HepG2 (cell line): ENCODE measurements at regions not wholly inside any gene's neighbourhood (a gene's known extent, or its start where the extent isn't known, plus 50 kb on each side); places are given as distances from the start of the nearest gene placed in this dataset.
A peak's percentile ranks its signal among the peaks of the same experiment; 100 is the strongest.

Source experiments
- ARHGAP35 ChIP-seq: sonication (generic); formaldehyde crosslinking; IDR thresholded peaks from 2 replicates; pipeline ENCODE4 v1.9.0; 2022; ENCODE audit warnings: mild to moderate bottlenecking, inconsistent platforms, moderate library complexity, missing genetic modification reagents, borderline replicate concordance
- ASH2L ChIP-seq: fragments of 300-600, 200-600 bp; sonication (generic); IDR thresholded peaks from 2 replicates; pipeline ENCODE4 v1.7.0; 2017; ENCODE audit warnings: low read depth, mild to moderate bottlenecking, moderate library complexity, mixed read lengths, low read length; ENCODE audit not compliant: insufficient read length
- ATM ChIP-seq: fragments of 450-650 bp; IDR thresholded peaks from 2 replicates; pipeline ENCODE4 v1.7.1; 2017; ENCODE audit warnings: mild to moderate bottlenecking, borderline replicate concordance
- BCL6 ChIP-seq: IDR thresholded peaks from 2 replicates; pipeline ENCODE4 v1.6.1; 2016; ENCODE audit warnings: missing genetic modification reagents, missing compliant biosample characterization
- BORCS8-MEF2B ChIP-seq: sonication (generic); formaldehyde crosslinking; IDR thresholded peaks from 2 replicates; pipeline ENCODE4 v1.8.0; 2022; ENCODE audit warnings: mild to moderate bottlenecking, missing genetic modification reagents
- CC2D1A ChIP-seq: sonication (generic); formaldehyde crosslinking; IDR thresholded peaks from 2 replicates; pipeline ENCODE4 v1.8.1; 2023; ENCODE audit warnings: mild to moderate bottlenecking, missing genetic modification reagents
- ELF3 ChIP-seq: IDR thresholded peaks from 2 replicates; pipeline ENCODE4 v1.6.1; 2016; ENCODE audit warnings: missing genetic modification reagents, missing compliant biosample characterization
- FOSL2 ChIP-seq: sonication (generic); formaldehyde crosslinking; IDR thresholded peaks from 2 replicates; pipeline ENCODE4 v1.4.0; 2020; ENCODE audit warnings: missing genetic modification reagents
- GATAD2A ChIP-seq: IDR thresholded peaks from 2 replicates; pipeline ENCODE4 v1.6.1; 2016
- JUNB ChIP-seq: sonication (generic); formaldehyde crosslinking; IDR thresholded peaks from 2 replicates; pipeline ENCODE4 v1.8.0; 2022; ENCODE audit warnings: missing genetic modification reagents, mild to moderate bottlenecking, borderline replicate concordance
- KAT2B ChIP-seq: fragments of 150-350 bp; IDR thresholded peaks from 2 replicates; pipeline ENCODE4 v1.6.1; 2014; ENCODE audit warnings: low read depth, low read length, borderline replicate concordance
- MED8 ChIP-seq: sonication (generic); formaldehyde crosslinking; IDR thresholded peaks from 2 replicates; pipeline ENCODE4 v1.8.1; 2023; ENCODE audit warnings: mild to moderate bottlenecking, missing genetic modification reagents; ENCODE audit not compliant: insufficient replicate concordance
- NCOA2 ChIP-seq: sonication (generic); formaldehyde crosslinking; IDR thresholded peaks from 2 replicates; pipeline ENCODE4 v1.8.0; 2022; ENCODE audit warnings: inconsistent platforms
- NRL ChIP-seq: sonication (generic); formaldehyde crosslinking; IDR thresholded peaks from 2 replicates; pipeline ENCODE4 v1.5.0; 2020; ENCODE audit warnings: missing genetic modification reagents, mild to moderate bottlenecking, moderate library complexity, borderline replicate concordance
- PCBP1 ChIP-seq: fragments of 200-400 bp; formaldehyde crosslinking; IDR thresholded peaks from 2 replicates; pipeline ENCODE4 v1.6.1; 2017; ENCODE audit warnings: mild to moderate bottlenecking, low read depth, low read length, borderline replicate concordance
- SKI ChIP-seq: fragments of 450-650 bp; IDR thresholded peaks from one replicate; pipeline ENCODE4 v1.6.1; 2018; ENCODE audit warnings: mild to moderate bottlenecking; ENCODE audit not compliant: partially characterized antibody
- SOX6 ChIP-seq, 2 experiments: fragments of 450-650 bp in 1 of 2; sonication (generic) in 1 of 2; formaldehyde crosslinking in 1 of 2; IDR thresholded peaks; 2 replicates each; pipeline versions ENCODE4 v1.4.0 to v1.6.1; 2017 to 2020; ENCODE audit warnings: antibody characterized with exemption in 1 of 2, mild to moderate bottlenecking in 1 of 2, missing genetic modification reagents in 1 of 2
- TCF7L2 ChIP-seq: IDR thresholded peaks from 2 replicates; pipeline ENCODE4 v1.6.1; 2011; ENCODE audit warnings: mild to moderate bottlenecking, low read depth, low read length, moderate library complexity
- ZEB1 ChIP-seq: IDR thresholded peaks from 2 replicates; pipeline ENCODE4 v1.6.1; 2012; ENCODE audit warnings: mild to moderate bottlenecking, low read depth, inconsistent platforms; ENCODE audit not compliant: insufficient replicate concordance
- ZNF138 ChIP-seq: sonication (generic); formaldehyde crosslinking; IDR thresholded peaks from 2 replicates; pipeline ENCODE4 v1.5.0; 2020; ENCODE audit warnings: mild to moderate bottlenecking, low read depth, missing genetic modification reagents
- ZNF333 ChIP-seq: sonication (generic); formaldehyde crosslinking; IDR thresholded peaks from 2 replicates; pipeline ENCODE4 v1.4.0; 2020; ENCODE audit warnings: mild to moderate bottlenecking, missing genetic modification reagents, borderline replicate concordance
- ZNF772 ChIP-seq: sonication (generic); formaldehyde crosslinking; IDR thresholded peaks from 2 replicates; pipeline ENCODE4 v1.5.0; 2020; ENCODE audit warnings: mild to moderate bottlenecking, missing genetic modification reagents
- TF ChIP-seq, protein P1 (sequence below): IDR thresholded peaks from 2 replicates; pipeline ENCODE4 v1.4.0; 2020; ENCODE audit warnings: mild to moderate bottlenecking, missing genetic modification reagents
- TF ChIP-seq, protein P2 (sequence below): sonication (generic); formaldehyde crosslinking; IDR thresholded peaks from 2 replicates; pipeline ENCODE4 v1.8.1; 2023; ENCODE audit warnings: mild to moderate bottlenecking, missing genetic modification reagents, borderline replicate concordance
- TF ChIP-seq, protein P3 (sequence below): IDR thresholded peaks from 2 replicates; pipeline ENCODE4 v1.6.1; 2016; ENCODE audit warnings: low read depth

DNA sequence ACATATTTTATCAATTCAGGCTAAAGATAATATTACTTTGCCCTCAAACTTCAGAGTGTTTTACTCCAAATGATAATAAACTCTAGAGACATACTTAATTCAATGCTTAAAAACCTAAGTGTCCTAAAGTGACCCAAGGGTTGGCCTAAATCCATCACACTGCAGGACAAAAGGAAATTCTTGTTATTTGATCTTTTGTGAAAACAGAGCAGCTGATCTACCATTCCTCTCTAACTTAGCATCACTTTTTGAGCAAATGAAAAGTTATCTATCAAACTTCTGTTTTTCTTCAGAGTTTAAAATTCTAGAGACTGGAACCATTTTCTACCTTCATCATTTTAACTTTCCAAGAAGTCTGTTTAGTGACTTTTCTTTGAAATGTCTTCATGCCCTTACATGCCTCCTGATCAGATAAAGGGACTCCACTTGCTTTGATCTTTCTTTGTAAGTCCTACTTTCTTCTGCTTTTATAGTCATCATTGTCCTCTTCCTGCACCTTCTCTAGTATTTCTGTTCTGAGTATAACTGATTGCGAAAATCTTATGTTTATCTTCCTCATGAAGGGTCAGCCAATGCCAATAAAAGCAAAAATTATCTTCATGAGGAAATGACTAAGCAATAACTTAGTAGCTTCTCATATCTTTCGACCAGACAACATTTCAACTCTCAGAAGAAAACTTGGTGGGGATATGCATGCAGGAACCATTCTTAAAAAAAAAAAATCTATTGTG lies 378.7 kb upstream of the TGFBR2 start (continued):
- TF ChIP-seq, protein P1, sequence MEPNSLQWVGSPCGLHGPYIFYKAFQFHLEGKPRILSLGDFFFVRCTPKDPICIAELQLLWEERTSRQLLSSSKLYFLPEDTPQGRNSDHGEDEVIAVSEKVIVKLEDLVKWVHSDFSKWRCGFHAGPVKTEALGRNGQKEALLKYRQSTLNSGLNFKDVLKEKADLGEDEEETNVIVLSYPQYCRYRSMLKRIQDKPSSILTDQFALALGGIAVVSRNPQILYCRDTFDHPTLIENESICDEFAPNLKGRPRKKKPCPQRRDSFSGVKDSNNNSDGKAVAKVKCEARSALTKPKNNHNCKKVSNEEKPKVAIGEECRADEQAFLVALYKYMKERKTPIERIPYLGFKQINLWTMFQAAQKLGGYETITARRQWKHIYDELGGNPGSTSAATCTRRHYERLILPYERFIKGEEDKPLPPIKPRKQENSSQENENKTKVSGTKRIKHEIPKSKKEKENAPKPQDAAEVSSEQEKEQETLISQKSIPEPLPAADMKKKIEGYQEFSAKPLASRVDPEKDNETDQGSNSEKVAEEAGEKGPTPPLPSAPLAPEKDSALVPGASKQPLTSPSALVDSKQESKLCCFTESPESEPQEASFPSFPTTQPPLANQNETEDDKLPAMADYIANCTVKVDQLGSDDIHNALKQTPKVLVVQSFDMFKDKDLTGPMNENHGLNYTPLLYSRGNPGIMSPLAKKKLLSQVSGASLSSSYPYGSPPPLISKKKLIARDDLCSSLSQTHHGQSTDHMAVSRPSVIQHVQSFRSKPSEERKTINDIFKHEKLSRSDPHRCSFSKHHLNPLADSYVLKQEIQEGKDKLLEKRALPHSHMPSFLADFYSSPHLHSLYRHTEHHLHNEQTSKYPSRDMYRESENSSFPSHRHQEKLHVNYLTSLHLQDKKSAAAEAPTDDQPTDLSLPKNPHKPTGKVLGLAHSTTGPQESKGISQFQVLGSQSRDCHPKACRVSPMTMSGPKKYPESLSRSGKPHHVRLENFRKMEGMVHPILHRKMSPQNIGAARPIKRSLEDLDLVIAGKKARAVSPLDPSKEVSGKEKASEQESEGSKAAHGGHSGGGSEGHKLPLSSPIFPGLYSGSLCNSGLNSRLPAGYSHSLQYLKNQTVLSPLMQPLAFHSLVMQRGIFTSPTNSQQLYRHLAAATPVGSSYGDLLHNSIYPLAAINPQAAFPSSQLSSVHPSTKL (CRISPR knock-in tag) = peak; percentile 89
- peak; percentile 71; the same call in 1 of the 2 replicates for TF ChIP-seq TCF7L2
- no peak for TF ChIP-seq ATM
- peak; percentile 94 for TF ChIP-seq NCOA2 (CRISPR knock-in tag)
- no peak for TF ChIP-seq SKI
- TF ChIP-seq ZEB1 = no peak
- TF ChIP-seq PCBP1 = no peak
- TF ChIP-seq JUNB (CRISPR knock-in tag) = peak; percentile 52; the same call in 1 of the 2 replicates
- no peak for TF ChIP-seq ZNF138 (CRISPR knock-in tag)
- TF ChIP-seq ZNF333 (CRISPR knock-in tag) = no peak
- TF ChIP-seq FOSL2 (CRISPR knock-in tag) = peak; percentile 41; the same call in 1 of the 2 replicates
- TF ChIP-seq ARHGAP35 (CRISPR knock-in tag) = no peak
- no peak for TF ChIP-seq CC2D1A
- no peak for TF ChIP-seq BORCS8-MEF2B (CRISPR knock-in tag)
- TF ChIP-seq ELF3 = peak; percentile 84
- no peak for TF ChIP-seq NRL (CRISPR knock-in tag)
- TF ChIP-seq ZNF772 (CRISPR knock-in tag) = no peak
- TF ChIP-seq BCL6 (CRISPR knock-in tag) = peak; percentile 95
- TF ChIP-seq MED8 (CRISPR knock-in tag) = no peak
- no peak for TF ChIP-seq KAT2B
- TF ChIP-seq, protein P2, sequence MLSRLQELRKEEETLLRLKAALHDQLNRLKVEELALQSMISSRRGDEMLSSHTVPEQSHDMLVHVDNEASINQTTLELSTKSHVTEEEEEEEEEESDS (CRISPR knock-in tag) = no peak
- TF ChIP-seq SOX6 (IDR thresholded peaks at IDR 0.05) = no peak
- TF ChIP-seq SOX6 (CRISPR knock-in tag; IDR thresholded peaks at IDR 0.05) = peak; percentile 79
- TF ChIP-seq, protein P3, sequence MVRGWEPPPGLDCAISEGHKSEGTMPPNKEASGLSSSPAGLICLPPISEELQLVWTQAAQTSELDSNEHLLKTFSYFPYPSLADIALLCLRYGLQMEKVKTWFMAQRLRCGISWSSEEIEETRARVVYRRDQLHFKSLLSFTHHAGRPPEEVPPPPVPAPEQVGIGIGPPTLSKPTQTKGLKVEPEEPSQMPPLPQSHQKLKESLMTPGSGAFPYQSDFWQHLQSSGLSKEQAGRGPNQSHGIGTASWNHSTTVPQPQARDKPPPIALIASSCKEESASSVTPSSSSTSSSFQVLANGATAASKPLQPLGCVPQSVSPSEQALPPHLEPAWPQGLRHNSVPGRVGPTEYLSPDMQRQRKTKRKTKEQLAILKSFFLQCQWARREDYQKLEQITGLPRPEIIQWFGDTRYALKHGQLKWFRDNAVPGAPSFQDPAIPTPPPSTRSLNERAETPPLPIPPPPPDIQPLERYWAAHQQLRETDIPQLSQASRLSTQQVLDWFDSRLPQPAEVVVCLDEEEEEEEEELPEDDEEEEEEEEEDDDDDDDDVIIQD (CRISPR knock-in tag) = peak; percentile 75; the same call in 1 of the 2 replicates
- peak; percentile 96 for TF ChIP-seq GATAD2A (CRISPR knock-in tag)
- TF ChIP-seq ASH2L = no peak
